HepG2 (cell line): ENCODE measurements at regions not wholly inside any gene's neighbourhood (a gene's known extent, or its start where the extent isn't known, plus 50 kb on each side); places are given as distances from the start of the nearest gene placed in this dataset.

Experiments used
- MAX ChIP-seq: IDR thresholded peaks from 2 replicates; pipeline ENCODE4 v1.6.1; 2012; ENCODE audit warnings: inconsistent platforms
- SPEN ChIP-seq: sonication (generic); formaldehyde crosslinking; IDR thresholded peaks from 2 replicates; pipeline ENCODE4 v1.5.1; 2020; ENCODE audit warnings: low read depth, mild to moderate bottlenecking, missing genetic modification reagents
- TCF7L2 ChIP-seq: IDR thresholded peaks from 2 replicates; pipeline ENCODE4 v1.6.1; 2011; ENCODE audit warnings: mild to moderate bottlenecking, low read depth, low read length, moderate library complexity
- ZBTB8A ChIP-seq: sonication (generic); formaldehyde crosslinking; IDR thresholded peaks from 2 replicates; pipeline ENCODE4 v1.4.0; 2020; ENCODE audit warnings: mild to moderate bottlenecking, low read depth, missing genetic modification reagents, borderline replicate concordance
- ZNF317 ChIP-seq: sonication (generic); formaldehyde crosslinking; IDR thresholded peaks from 2 replicates; pipeline ENCODE4 v1.5.0; 2020; ENCODE audit warnings: mild to moderate bottlenecking, missing genetic modification reagents

GRCh38 chr2:136167721-136168475 is 49.9 kb upstream of the CXCR4 start:
- no peak for TF ChIP-seq ZBTB8A
- TF ChIP-seq TCF7L2, result no peak
- TF ChIP-seq ZNF317 (CRISPR knock-in tag), result no peak
- no peak for TF ChIP-seq SPEN (CRISPR knock-in tag)
- TF ChIP-seq MAX, result no peak
